Fibroblast of lung (primary cell): ENCODE measurements at regions not wholly inside any gene's neighbourhood (a gene's known extent, or its start where the extent isn't known, plus 50 kb on each side); places are given as distances from the start of the nearest gene placed in this dataset.

Experiments
- DNase-seq, 2 donors: peaks; one replicate each; pipeline versions ENCODE4 v3.0.0 to v3.0.0-alpha.2; 2010; ENCODE audit warnings: low read depth in 2 of 2
- H2AFZ ChIP-seq: 2 replicates; pipeline ENCODE4 v1.5.1; 2012; ENCODE audit warnings: low read length, control low read depth, inconsistent platforms
- H3K27ac ChIP-seq: 2 replicates; pipeline ENCODE4 v1.5.1; 2011; ENCODE audit warnings: low read length, control low read depth; ENCODE audit not compliant: insufficient read depth
- H3K27me3 ChIP-seq: 2 replicates; pipeline ENCODE4 v1.5.1; 2011; ENCODE audit warnings: mild to moderate bottlenecking, low read length; ENCODE audit not compliant: control insufficient read depth, insufficient read depth
- H3K36me3 ChIP-seq: 2 replicates; pipeline ENCODE4 v1.5.1; 2011; ENCODE audit warnings: low read length; ENCODE audit not compliant: control insufficient read depth, insufficient read depth
- H3K4me1 ChIP-seq: 2 replicates; pipeline ENCODE4 v1.5.1; 2011; ENCODE audit warnings: low read length; ENCODE audit not compliant: control insufficient read depth, insufficient read depth; ENCODE audit errors: extremely low read depth
- H3K4me2 ChIP-seq: 2 replicates; pipeline ENCODE4 v1.5.1; 2011; ENCODE audit warnings: low read length, control low read depth; ENCODE audit not compliant: insufficient read depth; ENCODE audit errors: extremely low read depth
- H3K4me3 ChIP-seq, 4 experiments: fragments of 200-600 bp in 1 of 4; sonication (generic) in 1 of 4; replicated peaks in 1 of 4; 2 replicates each; pipeline ENCODE4 v1.5.1; 2011 to 2016; ENCODE audit warnings: low read length in 4 of 4, low read depth in 3 of 4, mild to moderate bottlenecking in 3 of 4, control low read depth in 2 of 4, inconsistent platforms in 1 of 4, mixed read lengths in 1 of 4; ENCODE audit not compliant: insufficient read depth in 1 of 4; ENCODE audit errors: control extremely low read depth in 1 of 4
- H3K79me2 ChIP-seq: 2 replicates; pipeline ENCODE4 v1.5.1; 2012; ENCODE audit warnings: mild to moderate bottlenecking, low read length, inconsistent platforms; ENCODE audit not compliant: control insufficient read depth, insufficient read depth
- H3K9ac ChIP-seq: 2 replicates; pipeline ENCODE4 v1.5.1; 2011; ENCODE audit warnings: mild to moderate bottlenecking, low read length, control low read depth; ENCODE audit not compliant: insufficient read depth
- H3K9me3 ChIP-seq: 2 replicates; pipeline ENCODE4 v1.5.1; 2012; ENCODE audit warnings: low read depth, low read length; ENCODE audit not compliant: control insufficient read depth, insufficient read depth
- H4K20me1 ChIP-seq: 2 replicates; pipeline ENCODE4 v1.5.1; 2011; ENCODE audit warnings: low read length; ENCODE audit not compliant: control insufficient read depth, insufficient read depth; ENCODE audit errors: extremely low read depth
- EZH2 ChIP-seq: IDR thresholded peaks from 2 replicates; pipeline ENCODE4 v1.5.1; 2012; ENCODE audit warnings: low read length, control low read depth, mild to moderate bottlenecking; ENCODE audit errors: missing control alignments
- TF ChIP-seq, protein P1 (sequence below), 2 donors: IDR thresholded peaks in 1 of 2; conservative IDR thresholded peaks in 1 of 2; 1 replicate in 1 of 2; 2 replicates in 1 of 2; pipeline ENCODE4 v1.5.1; 2011 to 2012; ENCODE audit warnings: low read length in 2 of 2, control low read depth in 1 of 2, inconsistent platforms in 1 of 2, low read depth in 1 of 2, mild to moderate bottlenecking in 1 of 2

DNA sequence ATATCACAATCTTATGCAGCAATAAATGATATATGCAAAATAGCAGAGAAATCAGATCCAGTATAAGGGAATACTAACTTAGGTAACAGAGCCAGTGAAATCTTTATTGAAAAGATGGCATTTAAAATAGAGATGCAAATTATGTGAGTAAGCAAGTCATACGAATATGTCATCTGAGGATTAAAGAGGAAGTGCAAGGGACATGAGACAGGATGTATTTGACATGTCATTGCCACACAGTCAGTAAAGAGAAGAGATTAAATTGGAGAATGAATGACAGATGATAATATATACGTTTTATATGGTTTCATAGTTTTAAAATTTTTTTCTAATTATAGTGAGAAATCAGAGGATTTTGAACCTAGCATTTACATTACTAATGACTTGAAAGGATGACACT lies 426.4 kb downstream of the SLITRK5 start:
- Histone ChIP-seq H3K4me2 (no peak overlapping the region), H3K79me2 (no peaks in the 10 kb centered on the region), H3K9me3 (no peaks in the 10 kb centered on the region), H3K27me3 (no peaks in the 10 kb centered on the region), H3K4me1 (no peaks in the 10 kb centered on the region), H3K27ac (no peak overlapping the region), H3K9ac (no peak overlapping the region), H3K4me3 (no peak overlapping the region), H3K36me3 (no peaks in the 10 kb centered on the region), H2AFZ (no peak overlapping the region), H4K20me1 (no peaks in the 10 kb centered on the region)
- no peak for DNase-seq
- TF ChIP-seq EZH2, result no peak
- TF ChIP-seq, protein P1, sequence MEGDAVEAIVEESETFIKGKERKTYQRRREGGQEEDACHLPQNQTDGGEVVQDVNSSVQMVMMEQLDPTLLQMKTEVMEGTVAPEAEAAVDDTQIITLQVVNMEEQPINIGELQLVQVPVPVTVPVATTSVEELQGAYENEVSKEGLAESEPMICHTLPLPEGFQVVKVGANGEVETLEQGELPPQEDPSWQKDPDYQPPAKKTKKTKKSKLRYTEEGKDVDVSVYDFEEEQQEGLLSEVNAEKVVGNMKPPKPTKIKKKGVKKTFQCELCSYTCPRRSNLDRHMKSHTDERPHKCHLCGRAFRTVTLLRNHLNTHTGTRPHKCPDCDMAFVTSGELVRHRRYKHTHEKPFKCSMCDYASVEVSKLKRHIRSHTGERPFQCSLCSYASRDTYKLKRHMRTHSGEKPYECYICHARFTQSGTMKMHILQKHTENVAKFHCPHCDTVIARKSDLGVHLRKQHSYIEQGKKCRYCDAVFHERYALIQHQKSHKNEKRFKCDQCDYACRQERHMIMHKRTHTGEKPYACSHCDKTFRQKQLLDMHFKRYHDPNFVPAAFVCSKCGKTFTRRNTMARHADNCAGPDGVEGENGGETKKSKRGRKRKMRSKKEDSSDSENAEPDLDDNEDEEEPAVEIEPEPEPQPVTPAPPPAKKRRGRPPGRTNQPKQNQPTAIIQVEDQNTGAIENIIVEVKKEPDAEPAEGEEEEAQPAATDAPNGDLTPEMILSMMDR (conservative IDR thresholded peaks at IDR 0.05 in 1 of 2, IDR thresholded peaks at IDR 0.05 in 1 of 2; ENCODE audit: low read depth in 1 of 2, low read length in 2 of 2), result no peak

DNA sequence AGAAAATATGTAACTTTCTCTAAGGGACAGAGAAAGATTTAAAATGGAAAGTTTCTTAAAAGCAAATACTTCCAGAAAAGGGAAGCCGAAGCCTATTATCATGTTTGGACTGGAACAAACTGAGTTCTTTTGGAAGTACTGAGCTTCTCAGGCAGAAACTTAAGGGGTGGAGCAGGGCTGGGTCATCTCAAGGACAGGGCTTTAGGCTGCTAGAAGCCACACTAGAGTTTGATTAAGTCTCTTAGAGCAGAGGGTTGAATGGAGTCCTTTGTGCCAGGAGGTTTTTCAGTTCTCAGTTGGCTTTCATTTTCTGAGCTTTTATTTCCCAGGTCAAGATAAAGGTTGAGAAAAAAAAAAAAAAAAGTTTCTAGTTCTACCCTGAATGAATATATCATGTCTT lies 432.7 kb downstream of the SLITRK5 start:
- H4K20me1 ChIP-seq, result no peaks in the 10 kb centered on the region
- H3K36me3 ChIP-seq, result no peaks in the 10 kb centered on the region
- H3K4me2 ChIP-seq, result no peak overlapping the region
- H3K4me3 ChIP-seq, result no peak overlapping the region
- no peaks in the 10 kb centered on the region for H3K9me3 ChIP-seq
- no peak overlapping the region for H3K9ac ChIP-seq
- no peak for DNase-seq
- H3K27me3 ChIP-seq, result no peaks in the 10 kb centered on the region
- H3K79me2 ChIP-seq, result no peaks in the 10 kb centered on the region
- no peaks in the 10 kb centered on the region for H3K4me1 ChIP-seq
- no peak for TF ChIP-seq EZH2
- TF ChIP-seq, protein P1 (conservative IDR thresholded peaks at IDR 0.05 in 1 of 2, IDR thresholded peaks at IDR 0.05 in 1 of 2; ENCODE audit: low read depth in 1 of 2, low read length in 2 of 2), result no peak
- no peak overlapping the region for H2AFZ ChIP-seq
- H3K27ac ChIP-seq, result no peak overlapping the region

DNA sequence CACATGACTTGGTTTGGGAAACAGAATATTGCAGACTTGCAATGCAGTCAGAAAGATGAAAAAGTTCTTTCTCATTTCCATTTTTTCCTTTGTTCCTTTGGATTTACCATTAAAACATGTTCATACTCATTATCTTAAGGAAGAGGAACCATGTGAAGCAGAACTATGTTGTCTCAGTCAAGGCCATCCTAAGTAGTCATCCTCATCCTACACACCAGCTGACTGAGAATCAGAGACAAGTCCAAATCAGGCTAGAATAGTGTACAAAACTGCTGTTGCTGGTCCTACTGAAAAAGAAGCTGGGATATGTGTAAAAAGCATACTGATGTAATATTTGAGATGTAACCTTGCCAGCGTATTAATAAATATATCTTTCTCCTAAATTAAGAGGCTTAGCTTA lies 433.4 kb downstream of the SLITRK5 start:
- TF ChIP-seq EZH2, result no peak
- TF ChIP-seq, protein P1 (conservative IDR thresholded peaks at IDR 0.05 in 1 of 2, IDR thresholded peaks at IDR 0.05 in 1 of 2; ENCODE audit: low read depth in 1 of 2, low read length in 2 of 2), result no peak
- H3K27me3 ChIP-seq, result no peaks in the 10 kb centered on the region
- H3K9ac ChIP-seq, result no peak overlapping the region
- no peaks in the 10 kb centered on the region for H3K4me1 ChIP-seq
- no peak overlapping the region for H2AFZ ChIP-seq
- H3K79me2 ChIP-seq, result no peaks in the 10 kb centered on the region
- no peak overlapping the region for H3K27ac ChIP-seq
- H3K4me3 ChIP-seq, result no peak overlapping the region
- no peaks in the 10 kb centered on the region for H3K36me3 ChIP-seq
- H3K9me3 ChIP-seq, result no peaks in the 10 kb centered on the region
- no peak for DNase-seq
- no peaks in the 10 kb centered on the region for H4K20me1 ChIP-seq
- no peak overlapping the region for H3K4me2 ChIP-seq
